SW 1271 (cell line): ENCODE measurements at regions not wholly inside any gene's neighbourhood (a gene's known extent, or its start where the extent isn't known, plus 50 kb on each side); places are given as distances from the start of the nearest gene placed in this dataset.
A peak's percentile ranks its signal among the peaks of the same experiment; 100 is the strongest.

Experiments
- DNase-seq, 2 experiments: peaks; one replicate each; lab custom pipeline; 2025; lab: John Stamatoyannopoulos, UW

DNA sequence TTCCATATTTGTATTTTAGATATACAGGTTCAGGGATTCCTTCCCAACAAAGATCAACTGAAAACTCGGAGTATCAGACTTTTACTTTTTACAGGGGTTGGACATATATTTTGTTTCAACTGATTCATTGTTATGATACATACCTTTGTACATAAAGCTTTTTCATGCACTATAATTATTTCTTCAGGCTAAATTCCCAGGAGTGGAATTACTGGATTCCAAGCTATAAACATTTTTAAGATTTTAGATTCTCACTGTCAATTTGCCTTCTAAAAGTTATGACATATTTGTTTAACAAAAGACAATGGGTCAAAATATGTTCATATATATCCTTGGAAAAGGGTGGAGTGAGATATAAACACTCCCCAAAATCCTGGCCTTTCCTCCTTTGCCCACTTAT is 449.0 kb downstream of the PDCD6IP start:
- no peak for DNase-seq

DNA sequence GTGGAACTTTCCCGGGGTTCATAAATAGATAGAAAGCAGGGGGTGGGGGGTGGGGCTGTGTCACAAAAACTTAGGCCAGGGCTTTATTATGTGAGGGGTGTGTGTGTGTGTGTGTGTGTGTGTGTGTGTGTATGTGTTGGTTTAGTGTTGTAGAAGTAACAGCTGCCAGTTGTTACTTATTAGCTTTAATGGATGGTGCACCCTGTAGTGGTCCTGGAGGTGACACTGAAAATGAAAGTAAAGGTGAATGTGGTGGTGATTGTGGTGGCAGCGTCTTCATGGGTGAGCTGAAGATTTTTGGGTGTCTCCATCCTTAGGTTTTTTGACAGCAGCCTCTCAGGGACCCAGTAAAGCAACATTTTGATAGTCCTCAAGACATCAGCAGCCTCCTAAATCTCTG is 449.9 kb downstream of the PDCD6IP start:
- DNase-seq = no peak

DNA sequence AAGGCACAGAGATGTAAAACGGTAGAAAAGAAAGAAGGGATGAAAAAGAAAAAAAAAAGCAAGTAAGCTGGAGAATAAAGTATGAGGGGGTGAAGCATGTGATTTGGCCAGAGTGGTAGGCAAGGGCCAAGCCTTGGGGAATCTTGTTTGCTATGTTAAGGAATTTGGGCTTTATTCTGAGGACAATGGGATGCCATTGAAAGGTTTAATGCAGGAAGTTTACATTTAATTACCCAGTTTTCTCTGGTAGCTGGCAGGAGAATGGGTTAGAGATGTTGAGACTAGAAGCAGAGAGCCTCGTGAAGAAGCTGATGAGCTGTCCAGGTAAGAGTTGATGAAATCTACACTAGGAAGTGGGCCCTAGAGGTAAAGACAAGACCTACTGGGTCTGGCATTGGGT is 455.9 kb downstream of the PDCD6IP start:
- no peak for DNase-seq

GRCh38 chr3:34256021-34256420 is 457.6 kb downstream of the PDCD6IP start:
- no peak for DNase-seq

- DNase-seq = no peak
Observed at GRCh38 chr3:34256791-34257190, 458.4 kb downstream of the PDCD6IP start.

DNA sequence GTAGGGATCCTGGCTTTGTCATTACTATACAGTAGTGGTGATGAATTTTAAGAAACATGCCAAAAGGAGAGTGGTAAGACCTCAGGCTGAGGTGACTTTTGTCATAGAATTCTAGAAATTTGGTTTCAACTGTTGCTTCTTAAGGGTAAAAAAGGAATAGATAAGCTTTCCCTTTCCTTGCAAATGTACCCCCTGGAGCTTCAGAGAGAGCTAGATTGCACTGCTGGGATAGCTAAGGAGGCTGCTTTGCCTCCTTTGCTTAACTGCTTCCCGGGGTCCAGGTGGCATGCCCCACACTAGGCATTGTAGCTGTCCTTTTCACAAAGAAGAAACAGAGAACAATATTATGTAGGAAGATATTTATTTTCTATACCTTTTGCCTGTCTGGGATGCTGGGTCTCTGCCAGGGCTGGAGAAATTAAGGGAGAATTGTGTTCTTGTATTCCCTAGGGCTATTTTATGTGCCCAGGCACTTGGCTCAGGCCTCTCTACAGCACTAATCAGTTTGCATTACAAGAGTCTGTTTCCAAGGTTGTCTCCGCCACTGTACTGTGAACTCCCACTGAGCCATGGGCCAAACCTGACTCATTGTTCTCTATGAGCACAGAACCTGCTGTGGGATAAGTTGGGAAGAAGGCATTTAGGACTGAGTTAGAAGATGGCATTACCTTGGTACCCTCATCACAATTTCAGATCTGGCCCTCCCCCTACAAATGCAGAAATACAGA is 460.0 kb downstream of the PDCD6IP start:
- DNase-seq = no peak

DNA sequence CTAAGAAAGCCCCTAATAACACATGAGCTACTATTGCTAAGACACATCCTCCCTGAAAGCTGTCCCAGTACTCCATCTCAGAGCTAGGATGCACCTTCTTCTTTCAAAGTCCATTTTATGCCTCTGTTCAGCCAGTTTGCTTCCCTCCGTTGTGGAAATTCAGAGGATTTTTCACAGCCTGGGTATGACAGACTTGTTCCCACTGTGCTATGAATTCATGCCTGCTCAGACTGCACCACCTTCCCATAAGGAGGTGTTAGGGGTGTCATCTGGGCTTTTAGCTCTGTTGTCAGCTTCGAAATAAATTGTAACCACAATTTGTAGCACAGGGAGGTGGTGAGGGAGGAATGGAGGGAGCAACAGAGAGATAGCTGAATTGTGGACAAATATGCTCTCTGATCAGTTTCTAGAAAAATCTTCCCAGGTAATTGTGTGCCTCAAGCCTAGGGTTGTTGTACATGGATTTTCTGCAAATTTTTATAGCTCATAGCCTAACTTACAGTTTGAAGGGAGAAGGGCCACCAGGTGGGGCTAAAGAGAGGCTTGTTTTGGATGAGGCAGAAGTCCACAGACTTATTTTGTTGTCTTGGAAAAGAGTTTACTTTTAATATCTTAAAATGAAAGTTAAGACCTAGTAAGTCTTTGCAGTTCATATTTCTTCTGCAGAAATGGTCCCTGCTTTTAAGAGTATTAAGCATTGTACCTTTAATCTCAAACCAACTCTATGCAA is 462.0 kb downstream of the PDCD6IP start:
- DNase-seq = peak in 1 of 2 experiments; percentile 42

DNA sequence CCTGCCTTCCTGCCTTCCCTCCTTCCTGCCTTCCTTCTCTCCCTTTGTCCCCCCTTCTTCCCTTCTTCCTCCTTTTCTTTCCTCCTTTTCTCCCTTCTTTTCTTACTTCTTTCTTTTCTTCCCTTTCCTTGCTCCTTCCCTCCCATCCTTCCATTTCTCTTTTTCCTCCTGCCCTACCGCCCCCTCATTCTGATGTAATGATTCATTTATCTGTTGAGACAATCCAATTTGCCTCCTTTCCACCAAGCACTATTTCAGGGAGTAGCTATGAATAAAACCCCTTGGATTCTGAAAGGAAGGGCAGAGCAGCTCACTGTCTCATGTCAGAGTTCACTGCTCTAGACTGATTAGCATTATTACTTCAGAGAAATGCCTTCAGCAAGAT is 462.6 kb downstream of the PDCD6IP start:
- no peak for DNase-seq

GRCh38 chr3:34263101-34263621 is 464.7 kb downstream of the PDCD6IP start:
- DNase-seq = no peak

- DNase-seq = no peak
Observed at GRCh38 chr3:34264337-34265041, 466.1 kb downstream of the PDCD6IP start.

DNA sequence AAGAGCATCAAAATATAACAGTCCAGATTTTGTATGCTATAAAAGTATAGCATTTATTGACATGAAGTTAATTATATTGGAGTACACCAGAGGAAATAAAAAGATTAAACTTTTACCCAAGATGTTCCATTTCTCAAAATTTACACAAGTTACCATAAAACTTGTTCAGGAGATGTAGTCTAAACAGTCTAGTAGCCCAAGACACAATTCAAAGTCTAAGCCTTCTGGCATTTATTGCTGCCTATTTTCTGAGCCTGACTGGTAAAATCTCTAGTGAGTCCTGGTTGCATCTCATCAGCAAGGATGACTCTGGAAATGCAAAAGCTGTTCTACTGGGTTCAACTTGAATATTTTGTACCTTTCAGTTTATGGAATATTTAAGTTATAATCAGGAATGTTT is 468.7 kb downstream of the PDCD6IP start:
- no peak for DNase-seq

GRCh38 chr3:34268032-34268709 is 469.7 kb downstream of the PDCD6IP start:
- no peak for DNase-seq

DNA sequence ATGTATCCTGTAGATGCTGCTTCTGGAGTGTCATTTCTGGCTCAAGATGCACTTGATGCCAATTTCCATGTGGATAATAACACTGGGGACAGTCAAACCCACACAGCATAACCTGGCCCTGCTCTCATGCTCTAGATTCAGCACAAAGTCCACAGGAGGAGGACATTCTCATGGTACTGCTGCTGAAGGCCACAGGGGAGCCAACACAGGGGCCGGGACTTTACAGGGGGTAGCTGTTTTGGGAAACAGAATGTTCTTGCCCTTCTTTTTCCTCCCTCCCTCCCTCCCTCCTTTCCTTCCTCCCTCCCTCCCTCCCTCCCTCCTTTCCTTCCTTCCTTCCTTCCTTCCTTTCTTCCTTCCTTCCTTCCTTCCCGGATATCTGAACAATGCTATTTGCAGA is 477.4 kb downstream of the PDCD6IP start:
- DNase-seq = no peak

GRCh38 chr3:34276342-34276741 is 477.9 kb downstream of the PDCD6IP start:
- no peak for DNase-seq

DNA sequence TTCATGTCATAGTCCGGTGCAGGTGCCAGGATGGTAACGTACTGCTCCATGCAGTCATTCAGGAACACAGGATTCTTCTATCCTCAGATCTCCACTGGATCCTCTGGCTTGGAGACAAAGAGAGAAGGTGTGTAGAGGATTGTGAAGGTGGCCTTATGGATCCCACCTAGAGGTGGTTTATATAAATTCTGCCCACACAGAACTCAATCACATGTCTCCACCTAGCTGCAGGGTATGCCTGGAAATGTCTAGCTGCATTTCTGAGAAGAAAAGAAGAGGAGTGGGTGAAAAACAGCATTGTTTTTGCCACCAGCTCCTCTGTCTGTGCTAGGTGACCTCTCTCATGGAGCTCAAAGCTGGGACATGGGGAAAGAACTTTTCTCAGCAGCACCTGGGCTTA is 478.7 kb downstream of the PDCD6IP start:
- DNase-seq = no peak

- no peak for DNase-seq
Observed at GRCh38 chr3:34279901-34280300, 481.5 kb downstream of the PDCD6IP start.

DNA sequence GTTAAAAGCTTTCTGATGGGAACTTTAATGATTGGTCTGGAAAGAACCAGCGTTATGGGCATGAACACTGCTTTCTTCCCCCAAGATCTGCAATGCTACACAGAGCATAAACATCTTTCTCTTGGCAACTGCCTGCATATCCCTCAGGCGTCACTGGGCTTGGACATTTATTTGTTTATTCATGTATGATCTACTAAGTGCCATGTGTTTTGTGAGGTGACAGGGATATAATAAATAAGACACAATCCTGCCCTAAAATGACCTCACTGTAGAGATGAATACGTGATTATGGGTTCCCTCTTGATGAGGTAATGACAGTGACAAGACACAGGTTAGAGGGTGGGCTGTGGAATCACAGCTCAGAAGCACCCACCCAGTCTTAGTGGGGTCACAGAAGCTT is 485.3 kb downstream of the PDCD6IP start:
- DNase-seq = no peak

- no peak for DNase-seq
Observed at GRCh38 chr3:34284959-34285826, 486.8 kb downstream of the PDCD6IP start.

DNA sequence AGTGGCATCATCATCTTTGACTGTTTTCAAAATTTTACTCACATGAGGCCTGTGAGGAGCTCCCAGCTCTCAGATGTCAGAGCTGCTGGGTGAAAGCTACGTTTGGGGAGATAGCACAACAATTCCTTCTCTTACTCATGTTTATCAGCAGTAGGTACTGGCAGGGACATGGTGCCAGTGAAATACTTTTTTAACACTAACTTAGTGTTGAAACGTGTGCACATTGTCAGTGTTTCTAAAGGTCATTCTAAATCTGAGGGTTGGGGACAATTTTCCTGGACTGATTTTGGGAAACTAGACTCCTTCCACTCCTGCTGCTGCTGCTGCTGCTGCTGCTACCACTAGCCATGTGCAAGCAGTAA is 487.4 kb downstream of the PDCD6IP start:
- DNase-seq = no peak

GRCh38 chr3:34292605-34293300 is 494.3 kb downstream of the PDCD6IP start:
- DNase-seq = no peak

GRCh38 chr3:34294240-34294639 is 495.8 kb downstream of the PDCD6IP start:
- DNase-seq = no peak
